ENCODE measurements at regions not wholly inside any gene's neighbourhood (a gene's known extent, or its start where the extent isn't known, plus 50 kb on each side); places are given as distances from the start of the nearest gene placed in this dataset.

GRCh38 chr3:31377045-31377642, 155.6 kb upstream of the STT3B start:
- TF ChIP-seq CTCF (IDR thresholded peaks at IDR 0.05) (no peak), EP300 (IDR thresholded peaks at IDR 0.05) (peak in 1 of 4 donors; percentile 49), POLR2A (IDR thresholded peaks at IDR 0.05) (no peak), POLR2AphosphoS5 (IDR thresholded peaks at IDR 0.05) (no peak)
